ENCODE measurements at regions not wholly inside any gene's neighbourhood (a gene's known extent, or its start where the extent isn't known, plus 50 kb on each side); places are given as distances from the start of the nearest gene placed in this dataset.

DNA sequence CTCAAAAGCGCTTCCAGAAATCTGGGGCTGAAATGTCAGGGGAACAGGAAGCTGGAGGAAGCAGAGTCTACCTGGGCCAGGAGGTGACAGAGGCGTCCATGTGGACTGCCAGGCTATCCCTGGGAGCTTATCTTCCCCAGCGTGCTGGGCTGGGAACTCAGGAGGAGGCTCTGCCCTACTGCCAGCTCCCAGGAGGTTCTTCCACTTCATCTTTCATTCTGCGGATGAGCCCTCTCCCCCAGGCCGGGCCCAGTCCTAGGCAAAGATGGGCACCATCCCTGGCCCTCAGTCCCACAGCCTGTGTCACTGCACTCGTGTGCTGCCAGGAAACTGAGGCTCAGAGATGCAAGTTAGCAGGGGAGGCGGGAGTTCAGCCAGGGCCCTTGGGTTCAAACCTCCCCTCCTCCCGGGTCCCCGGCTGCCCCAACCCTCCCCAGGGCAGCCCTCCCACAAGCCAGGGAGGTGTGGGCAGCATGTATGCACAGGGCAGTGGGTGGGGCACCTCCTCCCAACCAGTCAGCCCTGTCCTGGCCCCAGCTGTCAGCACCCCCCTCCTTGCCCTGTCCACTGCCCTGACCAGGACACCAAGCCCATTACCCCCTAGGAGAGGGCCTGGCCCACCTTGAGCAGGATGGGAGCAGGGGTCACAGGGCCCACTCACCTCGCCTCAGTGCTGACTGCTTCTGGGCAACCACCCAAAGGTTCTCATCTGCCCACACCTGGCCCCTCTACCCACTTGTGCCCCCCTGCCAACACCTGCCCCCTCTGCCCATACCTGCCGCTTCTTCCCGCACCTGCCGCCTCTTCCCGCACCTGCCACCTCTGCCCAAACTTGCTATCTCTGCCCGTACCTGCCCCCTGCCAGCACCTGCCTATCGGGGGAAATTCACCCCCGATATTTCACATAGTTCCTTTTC lies 226.0 kb downstream of the NPHP4 start:
- no peak for DNase-seq

DNA sequence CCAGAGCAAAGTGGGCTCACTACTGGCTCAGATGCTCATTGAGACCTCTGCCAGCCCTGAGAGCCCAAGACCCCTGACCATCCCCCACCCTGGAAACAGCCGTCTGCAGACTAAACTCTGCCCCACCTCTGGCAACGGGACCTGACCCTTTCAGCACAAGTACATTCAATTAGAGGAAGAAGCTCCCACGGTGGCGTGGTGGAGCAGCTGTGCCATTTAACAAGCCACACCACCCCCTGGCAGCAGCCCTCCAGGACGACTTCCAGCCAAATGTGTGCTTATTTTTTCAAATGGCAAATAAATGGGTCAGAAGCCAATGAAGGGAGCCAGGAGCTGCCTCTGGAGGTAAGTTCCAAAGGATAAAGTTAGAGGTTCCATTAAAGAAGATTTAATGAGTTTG lies 226.7 kb downstream of the NPHP4 start:
- DNase-seq = no peak

DNA sequence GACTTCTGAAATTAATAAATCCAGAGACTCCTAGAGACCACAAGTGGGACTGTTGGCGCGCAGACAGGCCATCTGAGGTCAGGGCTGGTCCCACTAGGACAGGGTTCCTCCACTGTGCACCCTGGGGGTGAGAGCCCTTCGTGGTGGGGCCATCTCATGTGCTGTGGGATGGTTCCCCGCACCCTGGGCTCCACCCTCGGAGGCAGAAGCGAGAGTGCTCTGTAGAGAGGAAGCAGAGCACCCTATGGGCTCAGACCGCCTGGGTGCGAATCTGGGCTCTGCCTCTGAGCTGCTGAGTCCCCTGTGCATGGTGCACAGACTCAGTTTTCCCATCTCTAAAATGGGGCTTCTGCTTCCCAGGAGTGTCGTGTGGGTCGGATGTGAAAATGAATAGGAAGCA lies 227.3 kb downstream of the NPHP4 start:
- no peak for DNase-seq

GRCh38 chr1:5764464-5764863 lies 227.8 kb downstream of the NPHP4 start:
- DNase-seq = no peak

DNA sequence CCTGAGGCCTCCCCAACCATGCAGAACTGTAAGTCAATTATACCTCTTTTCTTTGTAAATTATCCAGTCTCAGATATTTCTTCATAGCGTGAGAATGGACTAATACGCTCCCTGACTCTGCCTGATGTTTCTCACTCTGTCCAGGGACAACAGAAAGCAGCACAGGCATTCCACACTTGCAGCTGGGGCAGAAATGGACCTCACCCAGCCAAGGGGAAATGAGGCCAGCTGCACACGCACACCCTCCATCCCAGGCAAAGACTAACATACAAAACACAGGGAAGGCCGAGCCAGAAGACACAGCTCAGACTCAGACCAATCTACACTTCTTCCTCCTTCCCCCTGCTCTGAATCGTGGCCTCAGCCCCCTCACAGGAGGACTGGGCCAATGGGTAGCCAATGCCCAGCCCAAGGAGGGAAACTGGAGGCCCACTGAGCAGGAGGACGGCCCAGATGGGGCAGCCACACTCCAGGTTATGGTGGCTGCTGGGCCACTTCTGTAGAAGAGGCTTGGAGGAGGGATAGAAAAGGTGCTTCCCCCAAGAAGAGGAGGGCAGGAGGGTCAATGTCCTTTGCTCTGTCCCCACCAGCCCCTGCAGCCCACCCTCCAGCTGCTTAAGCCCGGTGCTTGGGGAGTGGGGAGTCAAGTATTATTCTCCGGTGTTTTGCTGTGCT lies 228.4 kb downstream of the NPHP4 start:
- DNase-seq = no peak

DNA sequence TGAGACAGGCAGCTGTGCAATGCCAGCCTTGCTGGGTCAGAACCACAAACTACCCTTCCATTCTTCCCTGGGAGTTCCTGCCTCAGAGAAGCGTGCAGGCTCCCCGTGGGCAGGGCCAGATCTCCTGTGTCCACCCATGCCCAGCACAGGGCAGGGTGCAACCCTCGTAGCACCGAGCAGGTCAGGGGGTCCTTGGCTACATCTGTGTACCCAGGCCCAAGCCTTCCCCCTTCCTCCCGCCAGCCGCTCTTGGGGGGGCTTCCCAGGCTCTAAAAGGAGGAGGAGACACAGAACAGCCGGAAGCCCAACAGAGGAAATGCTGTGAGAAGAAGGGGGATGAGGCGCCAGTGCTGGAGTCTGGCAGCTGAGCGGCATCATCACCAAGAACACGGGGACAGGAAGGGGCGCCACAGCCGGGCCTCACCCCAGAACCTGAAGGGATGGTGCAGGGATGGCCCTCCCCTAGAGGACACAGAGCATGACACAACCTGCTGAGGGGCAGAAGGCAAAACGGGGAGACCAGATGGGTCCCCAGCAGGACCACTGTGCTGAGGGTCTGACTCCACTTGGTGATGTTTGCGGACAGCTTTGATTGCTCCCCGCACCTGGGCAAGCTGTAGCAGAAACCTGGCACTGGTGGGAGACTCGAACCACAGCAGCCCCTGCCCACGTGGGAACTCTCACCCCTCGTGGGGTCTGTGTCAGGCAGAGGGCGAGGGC lies 233.2 kb downstream of the NPHP4 start:
- no peak for DNase-seq

DNA sequence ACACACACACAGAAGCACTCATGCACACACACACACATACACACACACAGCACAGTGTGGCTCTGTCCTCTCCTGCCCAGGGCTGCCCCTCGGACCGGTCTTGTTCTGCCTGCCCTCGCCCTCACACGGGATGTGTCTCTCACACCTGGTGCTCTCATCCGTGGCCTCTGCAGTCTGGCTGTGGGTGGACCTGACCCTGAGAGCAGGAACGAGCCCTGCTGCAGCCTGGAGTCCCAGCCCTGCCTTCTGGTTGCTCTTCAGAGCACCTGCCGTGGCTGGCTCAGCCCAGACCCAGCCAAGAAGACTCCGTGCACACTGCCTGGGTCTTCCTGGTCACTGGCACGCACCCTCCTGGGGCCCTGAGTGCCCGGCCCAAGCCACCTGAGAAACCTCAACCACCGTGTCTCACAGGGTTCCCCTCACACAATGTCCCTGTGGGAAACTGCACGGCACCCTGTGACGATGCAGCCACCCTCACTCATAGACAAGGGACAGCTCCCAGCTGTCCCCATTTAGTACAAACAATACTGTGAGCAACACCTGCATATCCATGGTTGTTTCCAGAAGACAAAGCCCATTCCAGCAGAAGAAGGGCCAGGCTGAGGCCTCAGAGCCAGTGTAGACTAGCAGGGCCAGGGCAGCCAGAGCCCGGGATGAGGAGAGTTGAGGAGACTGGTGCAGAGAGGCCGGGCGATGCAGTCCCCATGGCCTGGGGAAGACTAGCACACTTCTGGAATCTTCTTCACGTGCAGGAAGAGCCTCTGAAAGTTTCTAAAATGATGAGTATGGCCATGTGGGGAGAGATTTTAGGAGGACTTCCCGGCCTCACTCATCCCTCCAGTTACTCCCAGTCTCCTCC lies 234.0 kb downstream of the NPHP4 start:
- no peak for DNase-seq

GRCh38 chr1:5757187-5757805 lies 234.9 kb downstream of the NPHP4 start:
- DNase-seq = no peak

- no peak for DNase-seq
Measured at GRCh38 chr1:5756434-5757186, 235.6 kb downstream of the NPHP4 start.

- DNase-seq = no peak
Measured at GRCh38 chr1:5755552-5756125, 236.6 kb downstream of the NPHP4 start.

DNA sequence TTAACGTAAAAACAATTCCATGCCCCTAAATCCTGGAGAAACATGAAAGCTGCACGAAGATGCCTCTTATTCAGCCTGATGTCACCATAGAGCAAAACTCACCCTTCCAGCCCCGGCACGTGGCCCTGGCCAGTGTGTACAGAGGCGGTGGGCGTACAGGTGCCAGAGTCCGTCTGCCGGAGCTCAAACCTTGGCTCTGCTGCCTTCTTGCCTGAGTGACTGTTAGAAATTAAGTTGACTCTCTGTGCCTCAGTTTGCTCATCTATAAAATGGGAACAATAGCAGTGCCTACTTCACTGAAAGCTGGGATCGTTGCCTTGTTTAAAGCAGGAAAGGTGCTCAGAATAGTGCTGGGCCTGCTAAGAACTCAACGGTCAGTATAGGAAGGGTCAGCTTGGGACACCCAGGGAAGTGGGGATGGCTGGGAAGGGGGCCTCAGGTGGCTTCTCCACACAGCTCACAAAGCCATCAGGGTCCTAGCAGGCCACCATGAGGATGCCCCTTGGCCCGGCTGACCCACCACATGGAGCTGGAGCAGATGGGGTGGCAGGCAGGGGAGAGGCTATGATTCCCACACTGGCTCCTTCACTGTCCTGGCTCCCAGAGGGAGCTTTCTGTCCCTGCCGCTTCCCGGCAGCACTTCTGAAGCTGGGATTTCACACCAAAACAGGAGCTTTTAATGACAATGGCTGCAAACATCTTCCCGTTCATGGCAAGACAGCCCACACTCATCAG lies 237.2 kb downstream of the NPHP4 start:
- DNase-seq = no peak

GRCh38 chr1:5753549-5754421 lies 238.4 kb downstream of the NPHP4 start:
- DNase-seq = no peak

- DNase-seq = no peak
Measured at GRCh38 chr1:5752746-5753548, 239.3 kb downstream of the NPHP4 start.

DNA sequence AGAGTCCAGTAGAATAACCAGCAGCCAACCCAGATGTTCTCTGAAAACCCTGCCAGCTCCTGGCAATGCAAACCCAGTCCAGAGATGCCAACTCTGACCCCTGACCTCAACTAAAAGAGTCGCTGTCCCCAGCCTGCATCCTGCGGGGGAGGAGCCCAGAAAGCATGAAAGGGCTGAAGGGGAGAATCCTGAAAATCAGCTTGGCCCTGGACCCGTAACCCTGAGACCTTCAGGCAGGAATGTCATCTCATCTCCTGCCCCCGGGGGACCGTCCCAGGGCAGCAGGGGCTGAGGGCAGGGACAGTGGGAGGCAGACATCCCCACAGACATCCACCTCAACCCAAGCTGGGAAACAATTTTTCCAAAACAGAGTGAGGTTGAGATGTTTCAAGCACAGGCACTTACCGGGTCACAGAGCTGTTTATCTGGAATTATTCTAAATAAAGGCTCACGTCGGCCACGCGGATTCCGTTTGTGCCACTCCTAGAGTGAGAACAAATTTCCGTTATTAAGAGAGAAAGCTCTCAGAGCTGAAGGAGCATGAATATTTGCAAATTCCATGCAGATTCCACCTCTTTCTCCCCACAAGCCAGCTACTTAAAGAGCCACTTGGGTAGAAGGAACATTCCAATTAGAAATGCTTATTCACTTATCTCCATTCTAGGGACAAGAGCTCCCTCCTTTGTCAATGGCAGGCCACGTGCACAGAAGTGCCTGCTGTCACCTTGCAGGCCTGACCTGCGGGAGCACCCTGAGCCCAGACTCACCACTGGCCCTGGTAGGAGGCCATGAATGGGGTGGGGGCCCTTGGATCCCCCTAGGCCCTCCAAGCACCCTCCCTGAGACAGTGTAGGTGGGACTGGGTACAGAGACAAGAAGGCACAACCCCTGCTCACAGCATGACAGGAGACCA lies 240.1 kb downstream of the NPHP4 start:
- no peak for DNase-seq

- no peak for DNase-seq
Measured at GRCh38 chr1:5751163-5751540, 241.1 kb downstream of the NPHP4 start.

DNA sequence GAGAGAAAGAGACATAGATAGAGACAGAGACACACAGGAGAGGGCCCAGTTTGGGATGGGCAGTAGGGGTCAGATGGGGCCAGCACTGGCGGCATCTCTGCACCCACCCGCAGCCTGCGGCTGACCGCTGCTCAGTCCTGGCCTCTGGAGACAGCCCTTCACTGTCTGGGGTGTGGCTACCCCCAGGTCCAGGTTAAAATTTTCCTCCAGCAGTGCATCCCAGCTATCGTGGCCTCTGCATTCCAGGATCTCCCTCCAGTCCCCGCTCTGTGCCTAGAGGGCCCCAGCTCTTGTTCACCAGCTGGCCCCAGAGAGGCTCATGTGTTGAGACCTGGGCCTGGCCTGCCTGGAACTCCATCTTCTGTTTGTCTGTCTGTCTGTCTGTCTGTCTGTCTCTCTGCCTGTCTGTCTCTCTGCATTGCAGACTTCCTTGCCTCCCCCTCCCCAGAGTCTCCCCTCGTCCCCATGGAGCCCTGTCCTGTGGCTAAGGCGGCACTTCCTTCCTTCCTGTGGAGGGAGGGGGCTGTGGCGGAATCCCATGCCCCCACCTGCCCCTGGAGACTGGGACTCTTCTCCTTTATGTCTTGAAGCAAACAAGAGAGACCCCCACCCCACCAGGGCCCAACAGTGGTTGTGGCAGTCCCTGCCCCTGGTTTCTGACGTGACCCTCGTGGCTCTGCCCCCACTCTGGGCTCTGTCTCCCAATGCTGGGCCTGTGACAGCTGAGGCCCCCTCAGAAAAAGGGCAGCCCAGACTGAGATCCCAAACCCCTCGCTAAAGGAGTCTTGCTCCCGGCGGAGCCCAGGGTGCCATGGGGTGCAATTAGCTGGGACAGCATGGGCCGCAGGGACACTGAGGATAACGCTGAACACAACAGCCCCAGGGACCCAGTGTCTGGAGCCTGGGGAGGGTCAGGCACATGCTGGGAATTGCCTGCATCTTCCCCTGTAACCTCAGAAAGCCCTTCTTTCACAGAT lies 241.8 kb downstream of the NPHP4 start:
- no peak for DNase-seq

Measured in Kasumi-1 (cell line).